Muscle of arm (tissue), 1 donor: ENCODE measurements at regions not wholly inside any gene's neighbourhood (a gene's known extent, or its start where the extent isn't known, plus 50 kb on each side); places are given as distances from the start of the nearest gene placed in this dataset.
"Not testable (repeated sequence)": the region's sequence is repeated elsewhere in the genome, so short reads cannot be mapped to it uniquely, and the experiment has no call there.

ENCODE experiments used
- DNase-seq: peaks from one replicate; pipeline ENCODE4 v3.0.0-alpha.2; 2013

DNA sequence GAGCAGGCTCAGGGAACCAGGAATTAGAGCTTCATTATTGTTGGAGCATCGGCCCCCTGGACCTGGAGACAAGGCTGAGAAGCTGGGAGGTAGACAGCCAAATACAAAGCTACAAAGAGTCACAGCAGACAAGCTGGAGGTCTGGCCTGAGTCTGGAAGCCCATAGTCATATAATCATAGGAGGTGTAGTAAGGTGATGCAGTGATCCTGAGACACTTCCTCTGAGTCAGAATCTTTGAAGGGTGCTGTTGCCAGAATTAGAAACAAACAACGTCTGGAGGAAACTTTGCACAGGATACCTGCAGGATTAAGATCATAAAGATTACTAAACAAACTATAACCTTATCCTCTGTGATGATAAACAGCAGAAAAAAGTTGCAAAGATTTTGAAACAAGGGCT, 213.8 kb downstream of the DSC3 start:
- no peak for DNase-seq

- no peak for DNase-seq
These were observed 222.9 kb downstream of the DSC3 start for GRCh38 chr18:30819619-30820018.

DNA sequence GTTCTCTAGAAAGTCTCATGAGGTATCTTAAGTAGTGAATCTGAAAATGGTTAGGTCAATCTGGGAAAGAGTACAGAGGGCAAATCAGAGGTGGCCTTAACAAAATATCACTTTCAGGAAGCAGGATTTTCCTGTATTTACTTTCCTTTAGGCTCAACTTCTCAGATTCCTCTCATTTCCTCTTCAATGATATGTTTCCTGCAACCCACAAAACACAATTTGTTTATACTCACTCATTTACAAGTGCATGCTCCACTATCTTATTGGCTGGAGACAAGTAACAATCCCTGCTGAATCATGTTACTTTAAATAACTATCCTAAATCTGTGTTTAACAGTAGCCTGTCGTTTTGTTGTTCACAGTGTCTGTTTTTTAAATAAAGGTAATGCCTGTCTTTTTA, 228.1 kb downstream of the DSC3 start:
- no peak for DNase-seq

- DNase-seq: no peak
These were observed 231.0 kb downstream of the DSC3 start for GRCh38 chr18:30811580-30811979.

DNA sequence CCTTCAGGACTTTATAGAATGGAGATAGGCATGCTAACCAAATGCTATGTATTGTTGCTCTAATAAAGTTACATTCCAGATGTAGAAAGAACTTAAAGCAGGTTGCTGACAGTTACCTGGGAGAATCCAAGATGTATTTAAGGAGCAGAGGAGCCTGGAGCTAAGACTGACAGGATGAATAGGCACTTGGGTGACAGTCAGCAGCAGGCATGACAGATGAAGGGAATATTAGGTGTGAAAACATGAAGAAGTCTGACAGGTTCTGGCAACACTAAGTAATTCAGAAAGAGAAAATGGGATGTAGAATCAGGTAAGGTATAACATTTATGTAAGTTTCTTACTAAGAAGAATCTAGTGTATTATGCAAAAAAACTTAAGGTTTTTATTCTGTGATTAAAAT, 232.0 kb downstream of the DSC3 start:
- DNase-seq: no peak

GRCh38 chr18:30806823-30807222, 235.7 kb downstream of the DSC3 start:
- no peak for DNase-seq

GRCh38 chr18:30800800-30801199, 241.7 kb downstream of the DSC3 start:
- DNase-seq: no peak

DNA sequence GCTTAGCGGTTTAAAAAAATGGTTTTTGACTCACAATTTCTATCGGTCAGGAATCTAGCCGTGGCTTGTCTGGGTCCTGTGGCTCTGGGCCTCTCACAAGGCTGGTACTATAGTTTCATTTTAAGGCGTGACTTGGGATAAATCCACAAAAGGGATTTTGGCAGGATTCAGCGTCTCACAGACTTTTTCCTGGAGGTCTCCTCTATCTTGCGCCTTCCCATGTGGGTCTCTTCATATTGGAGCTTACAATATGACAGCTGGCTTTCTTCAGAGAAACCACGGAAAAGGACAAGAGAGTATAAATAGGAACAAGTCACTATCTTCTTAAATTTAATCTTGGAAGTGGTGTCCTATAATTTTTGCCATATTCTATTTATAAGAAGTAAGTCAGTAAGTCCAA, 250.5 kb downstream of the DSC3 start:
- DNase-seq: no peak

DNA sequence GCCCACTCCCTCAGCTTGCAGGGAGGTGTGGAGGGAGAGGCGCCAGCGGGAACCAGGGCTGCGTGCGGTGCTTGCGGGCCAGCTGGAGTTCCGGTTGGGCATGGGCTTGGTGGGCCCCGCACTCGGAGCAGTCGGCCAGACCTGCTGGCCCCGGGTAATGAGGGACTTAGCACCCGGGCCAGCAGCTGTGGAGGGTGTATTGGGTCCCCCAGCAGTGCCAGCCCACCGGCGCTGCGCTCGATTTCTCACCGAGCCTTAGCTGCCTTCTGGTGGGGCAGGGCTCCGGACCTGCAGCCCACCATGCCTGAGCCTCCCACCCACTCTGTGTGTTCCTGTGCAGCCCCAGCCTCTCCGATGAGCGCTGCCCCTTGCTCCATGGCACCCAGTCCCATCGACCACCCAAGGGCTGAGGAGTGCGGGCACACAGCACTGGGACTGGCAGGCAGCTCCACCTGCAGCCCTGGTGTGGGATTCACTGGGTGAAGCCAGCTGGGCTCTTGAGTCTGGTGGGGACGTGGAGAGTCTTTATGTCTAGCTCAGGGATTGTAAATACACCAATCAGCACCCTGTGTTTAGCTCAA, 254.0 kb downstream of the DSC3 start:
- DNase-seq: not testable (repeated sequence)

DNA sequence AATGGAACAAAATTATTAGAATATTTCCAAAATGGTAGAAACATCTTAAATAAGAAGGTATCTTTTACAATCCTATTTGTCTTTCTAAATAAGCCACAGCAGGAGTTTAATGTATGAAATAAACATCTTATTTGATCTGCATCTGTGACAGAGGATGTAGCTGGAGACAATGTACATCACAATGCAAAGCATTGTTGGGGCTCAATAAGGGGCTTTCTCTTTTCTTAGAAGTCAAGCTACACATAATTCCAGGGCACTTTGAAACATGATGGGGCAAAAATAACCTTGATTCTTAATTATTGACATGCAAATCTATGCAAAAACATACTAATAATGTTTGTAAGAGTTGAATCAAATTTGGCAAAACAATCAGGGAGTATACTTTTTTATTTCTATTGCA, 255.1 kb downstream of the DSC3 start:
- DNase-seq: no peak

GRCh38 chr18:30781601-30782000, 260.9 kb downstream of the DSC3 start:
- DNase-seq: no peak

DNA sequence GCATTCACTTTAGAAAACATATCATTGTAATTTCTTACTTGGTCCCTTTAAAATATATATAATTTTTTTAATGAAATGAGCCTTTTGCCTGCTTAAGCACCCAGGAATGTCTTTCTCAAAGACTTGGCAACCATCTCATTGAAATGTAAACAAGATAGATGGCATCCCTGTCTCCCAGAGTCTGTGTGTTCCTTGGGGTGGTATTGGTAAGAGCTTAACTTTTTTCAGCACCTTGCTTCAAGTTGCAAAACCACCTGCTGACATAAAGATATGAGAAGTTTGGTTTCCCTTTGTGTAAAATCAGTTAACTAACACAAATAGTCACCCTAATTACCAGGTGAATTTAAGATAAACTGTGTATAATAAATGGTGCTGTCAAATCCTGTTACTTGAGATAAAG, 266.9 kb downstream of the DSC3 start:
- no peak for DNase-seq

DNA sequence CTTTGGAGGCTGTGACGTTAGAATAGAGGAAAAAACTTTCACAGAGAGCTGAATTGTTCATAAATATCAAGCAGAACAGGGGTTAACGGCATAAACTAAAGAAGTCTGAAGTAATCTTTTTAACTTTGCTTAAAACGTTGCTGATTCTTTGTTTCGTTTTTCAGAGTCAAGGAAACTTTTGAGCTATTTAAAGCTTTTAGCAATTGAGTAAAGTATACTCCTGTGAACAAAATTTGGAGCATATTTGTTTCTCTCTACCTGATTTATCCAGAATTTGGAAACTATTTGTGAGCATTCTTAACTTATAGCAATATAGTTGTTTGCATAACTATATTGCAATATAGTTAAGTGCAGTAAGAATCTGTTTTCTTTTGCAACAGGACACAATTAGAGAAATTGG, 270.4 kb downstream of the DSC3 start:
- DNase-seq: not testable (repeated sequence)

DNA sequence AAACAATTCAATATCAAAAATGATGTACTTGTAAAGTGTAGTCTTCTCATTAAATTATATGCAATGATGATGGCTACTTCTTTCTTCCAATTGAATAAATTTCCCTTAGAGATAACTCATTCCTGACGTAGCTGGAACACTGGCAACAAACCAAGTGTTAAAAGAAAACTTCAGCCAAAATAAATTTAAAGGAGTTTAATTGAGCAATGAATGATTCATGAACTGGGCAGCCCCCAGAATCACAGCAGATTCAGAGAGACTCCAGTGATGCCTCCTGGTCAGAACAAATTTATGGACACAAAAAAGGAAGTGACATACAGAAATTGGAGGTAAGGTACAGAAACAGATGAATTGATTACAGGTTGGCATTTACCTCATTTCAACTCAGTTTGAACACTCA, 276.5 kb downstream of the DSC3 start:
- no peak for DNase-seq

DNA sequence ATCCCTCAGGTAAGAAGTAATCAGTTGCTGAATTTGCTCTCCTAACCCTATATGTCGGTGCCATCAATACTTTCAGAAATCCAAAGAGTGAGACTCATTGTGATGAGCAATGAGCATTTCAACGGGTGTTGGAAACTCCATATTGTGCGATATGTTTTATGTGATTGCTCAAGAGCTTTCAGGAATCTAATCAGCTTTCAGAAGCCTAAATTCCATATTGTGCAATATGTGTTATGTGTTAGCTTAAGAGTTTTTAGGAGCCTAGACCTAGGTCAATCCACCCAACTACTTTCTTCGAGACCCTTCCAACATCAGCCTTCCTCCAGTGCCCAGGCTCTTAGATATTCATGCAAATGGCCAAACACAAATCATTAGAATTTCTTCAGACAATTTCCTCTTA, 277.3 kb downstream of the DSC3 start:
- DNase-seq: no peak

DNA sequence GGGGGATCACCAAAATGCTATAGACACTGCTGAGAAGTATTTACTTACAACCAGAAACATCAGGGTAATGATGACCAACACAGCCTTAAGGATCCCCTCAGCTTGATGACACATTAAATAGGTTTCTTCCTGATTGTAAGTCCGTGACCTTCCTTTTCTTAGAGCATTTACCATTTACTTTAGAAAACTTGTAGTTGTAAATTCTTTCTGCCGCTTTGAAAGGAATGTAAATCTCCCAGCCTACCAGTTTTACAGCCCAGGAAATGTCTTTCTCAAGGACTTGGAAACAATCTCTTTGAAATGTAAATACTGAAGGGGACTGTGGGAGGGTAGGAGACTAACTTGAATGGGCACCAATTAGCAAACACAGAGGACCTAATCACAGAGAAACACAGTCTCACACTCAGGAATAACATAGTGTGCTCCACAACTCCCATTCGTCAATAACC, 278.6 kb downstream of the DSC3 start:
- DNase-seq: no peak

DNA sequence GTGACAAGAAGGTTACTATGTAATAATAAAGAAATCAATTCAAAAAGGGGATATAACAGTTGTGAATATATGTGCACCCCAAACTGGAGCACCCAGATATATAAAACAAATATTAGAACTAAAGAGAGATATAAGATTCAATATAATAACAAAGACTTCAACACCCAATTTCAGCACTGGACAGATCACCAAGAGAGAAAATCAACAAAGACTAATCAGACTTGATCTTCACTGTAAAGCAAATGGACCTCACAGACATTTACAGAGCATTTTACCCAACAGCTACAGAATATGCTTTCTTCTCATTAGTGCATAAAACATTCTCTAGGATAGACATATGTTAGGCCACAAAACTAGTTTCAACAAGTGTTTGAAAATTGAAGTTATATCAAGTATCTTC, 287.7 kb downstream of the DSC3 start:
- no peak for DNase-seq

GRCh38 chr18:30748541-30748940, 294.0 kb downstream of the DSC3 start:
- DNase-seq: no peak

DNA sequence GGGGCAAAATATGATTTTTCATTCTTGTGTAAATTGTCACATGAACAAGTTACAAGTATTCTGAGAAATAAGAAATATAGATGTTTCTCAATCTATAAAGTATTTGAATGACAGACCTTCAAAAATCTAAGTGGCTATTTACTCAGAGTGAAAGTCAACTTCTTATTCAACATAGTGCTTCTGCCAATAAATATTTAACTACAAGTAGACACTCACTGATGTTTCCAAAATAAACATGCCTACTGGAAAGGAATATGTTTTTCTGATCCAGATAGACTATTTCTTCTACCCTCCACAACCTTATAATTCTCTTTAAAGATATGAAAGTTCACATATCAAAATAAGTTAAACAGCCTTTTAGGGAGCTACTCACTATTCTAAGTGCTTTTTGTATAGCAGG, 296.3 kb downstream of the DSC3 start:
- DNase-seq: no peak

DNA sequence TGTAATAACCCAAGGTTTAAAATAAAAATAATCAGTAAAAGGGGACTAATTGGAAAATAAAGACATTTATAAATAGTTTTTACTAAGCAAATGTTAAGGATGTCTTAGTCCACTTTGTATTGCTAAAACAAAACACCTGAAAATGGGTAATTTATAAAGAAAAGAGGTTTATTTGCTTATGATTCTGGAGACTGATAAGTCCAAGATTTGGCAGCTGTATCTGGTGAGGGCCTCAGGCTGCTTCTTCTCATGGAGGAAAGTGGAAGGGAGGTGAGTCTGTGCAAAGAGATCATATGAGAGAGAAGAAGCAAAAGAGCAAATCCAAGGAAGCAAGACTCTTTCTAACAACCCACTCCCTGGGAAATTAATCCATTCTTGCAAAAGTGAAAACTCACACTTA, 299.5 kb downstream of the DSC3 start:
- no peak for DNase-seq

DNA sequence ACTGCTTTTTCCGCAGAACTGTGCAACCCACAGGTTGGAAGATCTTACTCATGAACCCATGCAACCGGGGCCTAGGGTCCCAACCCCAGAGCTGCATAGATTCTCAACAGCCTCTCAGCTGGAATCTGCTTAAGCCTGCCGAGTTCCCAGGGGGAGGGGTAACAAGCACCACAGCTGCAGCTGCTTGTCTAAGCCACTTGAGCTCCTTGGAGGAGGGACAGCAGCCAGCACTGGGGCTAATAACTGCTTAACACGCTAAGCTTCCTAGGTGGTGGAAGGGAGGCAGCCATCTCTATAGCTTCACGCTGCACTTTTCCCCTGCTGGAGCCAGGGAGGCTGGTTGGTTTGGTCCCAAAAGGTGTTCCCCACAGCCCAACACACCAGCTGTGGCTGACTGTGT, 311.6 kb downstream of the DSC3 start:
- DNase-seq: no peak

- no peak for DNase-seq
These were observed 314.7 kb downstream of the DSC3 start for GRCh38 chr18:30727849-30728248.

DNA sequence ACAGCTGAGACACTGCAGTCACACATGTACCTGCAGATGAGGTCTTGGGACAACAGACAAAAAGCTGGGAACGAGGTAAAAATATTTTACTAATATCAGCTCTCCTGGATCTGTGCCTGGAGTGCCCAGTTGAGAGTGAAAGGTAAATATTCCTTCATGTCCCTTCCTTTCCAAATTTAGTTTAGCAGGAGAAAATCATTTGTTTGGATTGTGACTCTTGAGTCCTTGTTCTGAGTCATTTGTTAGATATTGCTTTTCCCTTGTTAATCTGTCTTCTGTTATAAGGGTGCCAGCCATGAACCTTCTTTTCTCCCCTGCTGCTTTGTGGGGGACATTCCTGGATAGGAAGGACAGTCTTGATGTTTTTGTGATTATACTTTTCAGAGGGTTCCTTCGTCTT, 329.2 kb downstream of the DSC3 start:
- no peak for DNase-seq

DNA sequence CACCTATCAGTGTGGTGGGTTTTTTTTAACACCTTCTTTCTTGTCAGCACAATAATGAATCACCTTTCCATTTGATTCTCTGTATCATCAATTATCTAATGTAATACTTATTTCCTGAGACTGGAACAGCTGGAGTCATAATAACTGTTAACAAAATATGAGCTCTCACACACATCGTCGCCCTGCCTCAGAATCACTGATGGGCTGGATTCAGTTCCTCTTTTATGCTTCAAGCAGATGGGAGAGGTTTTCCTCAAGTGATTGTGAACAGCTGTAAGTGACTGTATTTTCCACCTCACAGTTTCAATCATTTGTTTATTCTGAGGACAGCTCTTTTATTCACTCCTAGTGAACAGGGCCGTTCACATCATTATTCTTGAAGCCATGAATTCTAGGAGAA, 330.2 kb downstream of the DSC3 start:
- DNase-seq: no peak

DNA sequence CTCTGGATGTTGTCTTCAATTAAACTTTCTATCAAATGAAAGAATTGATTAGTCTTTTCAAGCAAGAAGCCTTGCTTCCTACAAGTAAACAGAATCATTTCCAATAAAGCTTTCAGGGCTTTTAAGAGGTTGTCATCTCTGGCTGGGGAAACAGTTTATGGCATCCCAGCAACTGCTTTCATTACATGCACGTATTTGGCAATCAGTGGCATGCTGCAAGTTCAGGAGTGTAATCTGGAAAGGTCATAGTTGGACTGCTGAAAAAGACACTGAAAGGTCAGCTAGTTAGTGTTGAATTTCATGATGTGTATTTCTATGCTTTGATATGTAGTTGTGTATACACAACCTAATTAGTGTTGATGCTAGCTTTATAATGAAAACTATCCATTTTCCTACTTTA, 332.9 kb downstream of the DSC3 start:
- no peak for DNase-seq
